ENCODE measurements at regions not wholly inside any gene's neighbourhood (a gene's known extent, or its start where the extent isn't known, plus 50 kb on each side); places are given as distances from the start of the nearest gene placed in this dataset.

DNA sequence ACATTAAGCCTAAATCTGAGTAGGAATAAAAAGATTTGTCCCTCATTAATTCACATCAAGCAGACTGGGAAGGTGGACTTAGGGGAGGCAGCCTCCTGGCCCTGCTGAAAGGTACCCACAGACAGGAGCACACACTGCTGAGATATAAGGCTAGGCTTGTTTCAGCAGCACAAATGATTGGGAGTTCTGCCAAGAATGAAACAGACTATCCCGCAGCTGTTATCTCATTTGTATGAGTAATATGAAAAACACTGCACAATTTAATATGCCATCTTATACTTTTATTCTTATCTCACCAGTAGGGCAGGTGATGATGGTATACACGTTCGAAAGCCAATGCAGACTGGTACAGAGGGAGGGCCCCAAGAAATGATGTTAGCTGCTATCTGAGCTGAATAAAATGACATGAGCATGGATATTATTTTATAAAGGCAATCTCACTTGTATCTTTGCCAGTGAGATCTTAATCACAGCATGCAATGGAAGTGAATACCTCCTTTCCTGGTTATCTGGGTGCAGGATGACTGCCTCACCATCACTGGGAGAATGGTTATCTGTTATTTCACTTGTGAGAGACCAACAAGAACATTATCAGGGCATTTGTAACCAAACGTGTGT, 258.7 kb upstream of the PPP2R3A start:
- TF ChIP-seq CTCF (IDR thresholded peaks at IDR 0.05), result no peak
- DNase-seq (ENCODE audit: extremely low spot score, unreplicated experiment), result no peak
- Mint-ChIP-seq H3K36me3 (ENCODE audit: unreplicated experiment) (no peaks in the 10 kb centered on the region), H3K9me3 (ENCODE audit: unreplicated experiment) (no peaks in the 10 kb centered on the region), H3K27ac (ENCODE audit: unreplicated experiment) (no peak overlapping the region), H3K4me1 (ENCODE audit: unreplicated experiment) (no peaks in the 10 kb centered on the region), H3K4me3 (ENCODE audit: unreplicated experiment) (no peak overlapping the region), H3K27me3 (ENCODE audit: unreplicated experiment) (no peaks in the 10 kb centered on the region)

DNA sequence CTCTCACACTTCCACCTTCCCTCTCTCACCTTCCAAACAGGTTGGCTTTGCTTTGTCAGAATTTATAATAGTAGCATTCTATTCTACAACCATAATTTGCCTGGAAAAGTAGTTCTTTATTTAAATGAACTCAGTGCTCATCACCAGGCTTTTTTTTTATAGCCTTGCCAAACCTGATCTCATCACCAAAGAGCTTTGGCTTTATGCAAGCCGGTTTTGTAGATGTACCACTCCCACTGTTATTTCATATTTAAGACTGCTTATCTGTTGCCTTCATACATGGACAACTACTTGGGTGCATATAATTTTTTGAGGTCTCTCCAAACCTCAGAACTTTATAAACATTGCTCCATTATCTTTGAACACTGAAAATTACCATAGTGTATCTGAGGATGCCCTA, 246.1 kb upstream of the PPP2R3A start:
- Mint-ChIP-seq H3K4me1 (ENCODE audit: unreplicated experiment) (no peaks in the 10 kb centered on the region), H3K36me3 (ENCODE audit: unreplicated experiment) (no peaks in the 10 kb centered on the region), H3K9me3 (ENCODE audit: unreplicated experiment) (peaks cover 10% of the 10 kb centered on the region), H3K27ac (ENCODE audit: unreplicated experiment) (no peak overlapping the region), H3K4me3 (ENCODE audit: unreplicated experiment) (no peak overlapping the region), H3K27me3 (ENCODE audit: unreplicated experiment) (peaks cover 3% of the 10 kb centered on the region)
- no peak for TF ChIP-seq CTCF (IDR thresholded peaks at IDR 0.05)
- DNase-seq (ENCODE audit: extremely low spot score, unreplicated experiment), result no peak

- Mint-ChIP-seq H3K4me1 (ENCODE audit: unreplicated experiment) (no peaks in the 10 kb centered on the region), H3K36me3 (ENCODE audit: unreplicated experiment) (no peaks in the 10 kb centered on the region), H3K4me3 (ENCODE audit: unreplicated experiment) (no peak overlapping the region), H3K27ac (ENCODE audit: unreplicated experiment) (no peak overlapping the region), H3K9me3 (ENCODE audit: unreplicated experiment) (peaks cover 45% of the 10 kb centered on the region), H3K27me3 (ENCODE audit: unreplicated experiment) (no peaks in the 10 kb centered on the region)
- no peak for TF ChIP-seq CTCF (IDR thresholded peaks at IDR 0.05)
- DNase-seq (ENCODE audit: extremely low spot score, unreplicated experiment), result no peak
These were observed 237.4 kb upstream of the PPP2R3A start for GRCh38 chr3:135728007-135728721.

- no peak for DNase-seq (ENCODE audit: extremely low spot score, unreplicated experiment)
- Mint-ChIP-seq H3K36me3 (ENCODE audit: unreplicated experiment) (no peaks in the 10 kb centered on the region), H3K27me3 (ENCODE audit: unreplicated experiment) (no peaks in the 10 kb centered on the region), H3K4me3 (ENCODE audit: unreplicated experiment) (no peak overlapping the region), H3K27ac (ENCODE audit: unreplicated experiment) (no peak overlapping the region), H3K4me1 (ENCODE audit: unreplicated experiment) (no peaks in the 10 kb centered on the region), H3K9me3 (ENCODE audit: unreplicated experiment) (peaks cover 33% of the 10 kb centered on the region)
- TF ChIP-seq CTCF (IDR thresholded peaks at IDR 0.05), result no peak
These were observed 234.0 kb upstream of the PPP2R3A start for GRCh38 chr3:135731546-135731945.

GRCh38 chr3:135736740-135737139, 228.8 kb upstream of the PPP2R3A start:
- no peak for TF ChIP-seq CTCF (IDR thresholded peaks at IDR 0.05)
- no peaks in the 10 kb centered on the region for H3K4me1 Mint-ChIP-seq (ENCODE audit: unreplicated experiment)
- no peaks in the 10 kb centered on the region for H3K36me3 Mint-ChIP-seq (ENCODE audit: unreplicated experiment)
- no peak for DNase-seq (ENCODE audit: extremely low spot score, unreplicated experiment)
- H3K27me3 Mint-ChIP-seq (ENCODE audit: unreplicated experiment), result no peaks in the 10 kb centered on the region
- H3K27ac Mint-ChIP-seq (ENCODE audit: unreplicated experiment), result no peak overlapping the region
- no peak overlapping the region for H3K4me3 Mint-ChIP-seq (ENCODE audit: unreplicated experiment)
- H3K9me3 Mint-ChIP-seq (ENCODE audit: unreplicated experiment), result peaks cover 23% of the 10 kb centered on the region

Data from osteocyte (in vitro differentiated cells).